Calu3 (cell line): ENCODE measurements at regions not wholly inside any gene's neighbourhood (a gene's known extent, or its start where the extent isn't known, plus 50 kb on each side); places are given as distances from the start of the nearest gene placed in this dataset.

Source experiments
- BruUV-seq: library from RNA; stranded (reverse); fragments of 400-500 nt; replicated peaks from 2 replicates; lab custom pipeline; 2021; lab: Mats Ljungman, UMichigan
- CTCF ChIA-PET: fragments of 300-600 bp; sonication (Branson Sonifier 250); formaldehyde crosslinking; loops from one replicate; lab custom pipeline; 2022; ENCODE audit warnings: antibody characterized with exemption; lab: Charles Lee
- DNase-seq: peaks from one replicate; pipeline ENCODE4 v3.0.0; 2022
- H3K27ac Mint-ChIP-seq: one replicate; pipeline ENCODE4 v1.8.0; 2022; ENCODE audit warnings: mixed read lengths; ENCODE audit not compliant: unreplicated experiment
- H3K27me3 Mint-ChIP-seq: one replicate; pipeline ENCODE4 v1.8.0; 2022; ENCODE audit warnings: mixed read lengths; ENCODE audit not compliant: unreplicated experiment
- H3K36me3 Mint-ChIP-seq: one replicate; pipeline ENCODE4 v1.8.0; 2022; ENCODE audit warnings: mild to moderate bottlenecking, moderate library complexity, mixed read lengths; ENCODE audit not compliant: insufficient read depth, unreplicated experiment
- H3K4me1 Mint-ChIP-seq: one replicate; pipeline ENCODE4 v1.8.0; 2022; ENCODE audit warnings: mild to moderate bottlenecking, low read depth, mixed read lengths; ENCODE audit not compliant: unreplicated experiment
- H3K4me3 Mint-ChIP-seq: one replicate; pipeline ENCODE4 v1.8.0; 2022; ENCODE audit warnings: mild to moderate bottlenecking, low read depth, moderate library complexity, mixed read lengths; ENCODE audit not compliant: unreplicated experiment
- H3K9me3 Mint-ChIP-seq: one replicate; pipeline ENCODE4 v1.8.0; 2022; ENCODE audit warnings: low read depth, mixed read lengths; ENCODE audit not compliant: unreplicated experiment
- CTCF ChIP-seq: fragments of 200-600 bp; IDR thresholded peaks from one replicate; pipeline ENCODE4 v1.8.0; 2022; ENCODE audit warnings: antibody characterized with exemption; ENCODE audit not compliant: unreplicated experiment
- intact Hi-C: fragments of 100-400 bp; cut with micrococcal nuclease; formaldehyde crosslinking; loops from one replicate; pipeline ENCODE4 v1.10.0; 2022; ENCODE audit not compliant: unreplicated experiment

DNA sequence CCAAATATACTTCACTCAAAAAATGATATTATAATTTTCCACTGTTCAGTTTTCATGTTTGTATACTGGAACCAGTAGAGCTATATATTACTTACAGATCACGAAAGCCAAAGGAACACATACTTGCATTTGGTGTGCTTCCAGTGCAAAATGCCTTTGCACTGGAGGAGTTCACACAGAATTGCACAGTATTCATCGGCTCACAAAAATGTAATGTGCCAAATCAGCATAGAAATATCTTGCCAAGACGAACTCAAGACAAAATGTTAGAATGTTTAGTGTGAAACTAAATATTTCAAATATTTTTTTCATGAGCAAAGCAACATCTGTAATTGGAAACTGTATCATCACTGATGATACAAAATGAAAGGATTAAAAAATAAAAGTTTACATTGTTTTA is 646.2 kb upstream of the SEMA3D start:
- intact Hi-C loops: loop anchor here (5.0 to 10.0 kb wide), 3 partner anchors 281 to 641 kb away; no protein-coding TSS in a partner anchor

DNA sequence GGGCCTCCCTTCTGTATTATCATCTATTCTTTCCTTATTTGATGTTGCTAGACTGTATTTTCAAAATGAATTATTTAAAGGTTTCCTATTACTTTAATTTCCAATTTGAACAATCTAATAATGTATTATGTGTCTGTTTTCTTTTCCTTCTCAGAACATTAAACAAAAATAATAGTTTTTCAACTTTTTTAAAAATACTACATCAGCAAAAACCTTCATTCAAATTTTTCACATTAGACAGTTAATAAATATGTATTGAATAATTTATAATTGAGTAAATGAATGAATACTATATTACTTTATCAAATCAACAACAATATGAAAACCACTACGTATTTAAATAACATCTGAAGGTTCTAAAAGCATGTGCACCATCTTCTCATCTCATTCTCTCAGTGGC is 644.1 kb upstream of the SEMA3D start:
- no peak for DNase-seq
- Mint-ChIP-seq H3K27ac (no peak overlapping the region), H3K4me3 (no peak overlapping the region), H3K36me3 (no peaks in the 10 kb centered on the region), H3K4me1 (no peaks in the 10 kb centered on the region), H3K9me3 (no peaks in the 10 kb centered on the region), H3K27me3 (no peaks in the 10 kb centered on the region)
- no peak for TF ChIP-seq CTCF
- CTCF ChIA-PET: interaction anchor here (0.6 to 1.3 kb wide), 2 partner anchors 281 to 641 kb away, joined by 3 to 4 read pairs; no protein-coding TSS in a partner anchor
- intact Hi-C loops: loop anchor here (2.0 to 10.0 kb wide), 4 partner anchors 279 to 790 kb away; no protein-coding TSS in a partner anchor
- BruUV-seq: no TSS peak

More for the DNA sequence above, 646.2 kb upstream of the SEMA3D start:
- DNase-seq: no peak
- H3K4me3 Mint-ChIP-seq: no peak overlapping the region
- no peak overlapping the region for H3K27ac Mint-ChIP-seq
- no peak for TF ChIP-seq CTCF
- H3K36me3 Mint-ChIP-seq: no peaks in the 10 kb centered on the region
- no peaks in the 10 kb centered on the region for H3K4me1 Mint-ChIP-seq
- H3K27me3 Mint-ChIP-seq: no peaks in the 10 kb centered on the region
- no peaks in the 10 kb centered on the region for H3K9me3 Mint-ChIP-seq
- BruUV-seq: no TSS peak
- CTCF ChIA-PET: interaction anchor here (0.6 kb wide), 1 partner anchor 1127 kb away, joined by 4 read pairs; no protein-coding TSS in a partner anchor

DNA sequence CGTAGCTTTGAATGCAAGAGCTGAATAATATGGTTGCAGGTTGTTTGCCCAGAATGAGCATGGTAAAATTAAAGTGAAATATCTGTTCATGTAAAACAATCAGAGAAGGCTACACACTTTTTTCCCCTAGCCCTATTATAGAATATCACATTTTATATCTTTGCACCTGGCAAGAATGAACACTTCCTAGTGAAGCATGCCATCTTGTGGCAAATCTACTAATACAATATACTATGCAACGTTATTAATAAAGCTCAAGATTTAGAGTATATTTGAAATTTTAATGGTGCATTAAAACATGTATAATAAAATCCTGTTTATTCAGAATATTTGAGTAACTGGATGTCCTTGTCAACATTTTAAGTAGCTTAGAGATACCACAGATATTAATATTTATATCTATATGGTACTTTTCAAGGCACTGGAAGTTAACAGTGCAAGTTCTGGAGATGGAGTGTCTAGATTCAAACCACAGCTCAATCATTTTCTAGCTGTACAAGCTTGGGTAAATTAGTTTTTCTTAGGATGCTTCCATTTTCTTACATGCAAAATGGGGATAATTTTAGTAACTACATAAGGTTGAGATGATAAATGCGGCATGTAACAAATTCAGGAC is 643.1 kb upstream of the SEMA3D start:
- H3K36me3 Mint-ChIP-seq: no peaks in the 10 kb centered on the region
- H3K4me3 Mint-ChIP-seq: no peak overlapping the region
- H3K4me1 Mint-ChIP-seq: no peaks in the 10 kb centered on the region
- H3K9me3 Mint-ChIP-seq: no peaks in the 10 kb centered on the region
- intact Hi-C loops: loop anchor here (1.0 to 10.0 kb wide), 5 partner anchors 278 to 800 kb away; no protein-coding TSS in a partner anchor
- no TSS peak for BruUV-seq
- DNase-seq: no peak
- CTCF ChIA-PET: interaction anchor here (0.8 to 1.3 kb wide), 7 partner anchors 265 to 799 kb away, joined by 3 to 11 read pairs (median 4); partner anchors contain the start of gene SEMA3D
- H3K27me3 Mint-ChIP-seq: no peaks in the 10 kb centered on the region
- no peak overlapping the region for H3K27ac Mint-ChIP-seq
- TF ChIP-seq CTCF: no peak

GRCh38 chr7:85829176-85829575 is 642.3 kb upstream of the SEMA3D start:
- CTCF ChIA-PET: interaction anchor here (1.0 to 1.3 kb wide), 4 partner anchors 264 to 798 kb away, joined by 3 to 11 read pairs (median 7); partner anchors contain the start of gene SEMA3D
- intact Hi-C loops: loop anchor here (1.0 kb wide), 1 partner anchor 799 kb away; no protein-coding TSS in a partner anchor
- H3K36me3 Mint-ChIP-seq: no peaks in the 10 kb centered on the region

More at GRCh38 chr7:85829176-85829575, 642.3 kb upstream of the SEMA3D start:
- H3K27me3 Mint-ChIP-seq: no peaks in the 10 kb centered on the region
- no peak for DNase-seq
- no peak overlapping the region for H3K4me3 Mint-ChIP-seq
- TF ChIP-seq CTCF: no peak
- no peaks in the 10 kb centered on the region for H3K9me3 Mint-ChIP-seq
- H3K4me1 Mint-ChIP-seq: no peaks in the 10 kb centered on the region
- no TSS peak for BruUV-seq
- H3K27ac Mint-ChIP-seq: no peak overlapping the region
